Nephron (organoid): ENCODE measurements at regions not wholly inside any gene's neighbourhood (a gene's known extent, or its start where the extent isn't known, plus 50 kb on each side); places are given as distances from the start of the nearest gene placed in this dataset.
"Not testable (repeated sequence)": the region's sequence is repeated elsewhere in the genome, so short reads cannot be mapped to it uniquely, and the experiment has no call there.

Experiments
- H3K27ac Mint-ChIP-seq, 3 experiments: 2 replicates each; pipeline ENCODE4 v1.8.0; 2020; ENCODE audit warnings: mixed read lengths in 3 of 3, mild to moderate bottlenecking in 2 of 3, moderate library complexity in 1 of 3
- H3K27me3 Mint-ChIP-seq: 2 replicates; pipeline ENCODE4 v1.8.0; 2021; ENCODE audit warnings: low read depth, mild to moderate bottlenecking, moderate library complexity, mixed read lengths
- H3K36me3 Mint-ChIP-seq: 2 replicates; pipeline ENCODE4 v1.8.0; 2020; ENCODE audit warnings: low read depth, mixed read lengths
- H3K4me1 Mint-ChIP-seq: 2 replicates; pipeline ENCODE4 v1.8.0; 2020; ENCODE audit warnings: mixed read lengths
- H3K4me3 Mint-ChIP-seq, 3 experiments: 2 replicates each; pipeline ENCODE4 v1.8.0; 2020; ENCODE audit warnings: mild to moderate bottlenecking in 3 of 3, mixed read lengths in 3 of 3, moderate library complexity in 2 of 3
- H3K9me3 Mint-ChIP-seq: 2 replicates; pipeline ENCODE4 v1.8.0; 2020; ENCODE audit warnings: mixed read lengths
- TF ChIP-seq, protein P1 (sequence below), 3 experiments: fragments of 200-600 bp; sonication (generic); IDR thresholded peaks; one replicate each; pipeline ENCODE4 v1.5.0; 2021; ENCODE audit warnings: antibody characterized with exemption in 3 of 3; ENCODE audit not compliant: unreplicated experiment in 3 of 3

GRCh38 chr3:160047876-160048275, 59.2 kb downstream of the IL12A start:
- Mint-ChIP-seq H3K36me3 (no peaks in the 10 kb centered on the region), H3K9me3 (peaks cover 7% of the 10 kb centered on the region), H3K27ac (no peak overlapping the region), H3K4me3 (no peak overlapping the region), H3K27me3 (no peaks in the 10 kb centered on the region), H3K4me1 (peaks cover 4% of the 10 kb centered on the region)
- TF ChIP-seq, protein P1, sequence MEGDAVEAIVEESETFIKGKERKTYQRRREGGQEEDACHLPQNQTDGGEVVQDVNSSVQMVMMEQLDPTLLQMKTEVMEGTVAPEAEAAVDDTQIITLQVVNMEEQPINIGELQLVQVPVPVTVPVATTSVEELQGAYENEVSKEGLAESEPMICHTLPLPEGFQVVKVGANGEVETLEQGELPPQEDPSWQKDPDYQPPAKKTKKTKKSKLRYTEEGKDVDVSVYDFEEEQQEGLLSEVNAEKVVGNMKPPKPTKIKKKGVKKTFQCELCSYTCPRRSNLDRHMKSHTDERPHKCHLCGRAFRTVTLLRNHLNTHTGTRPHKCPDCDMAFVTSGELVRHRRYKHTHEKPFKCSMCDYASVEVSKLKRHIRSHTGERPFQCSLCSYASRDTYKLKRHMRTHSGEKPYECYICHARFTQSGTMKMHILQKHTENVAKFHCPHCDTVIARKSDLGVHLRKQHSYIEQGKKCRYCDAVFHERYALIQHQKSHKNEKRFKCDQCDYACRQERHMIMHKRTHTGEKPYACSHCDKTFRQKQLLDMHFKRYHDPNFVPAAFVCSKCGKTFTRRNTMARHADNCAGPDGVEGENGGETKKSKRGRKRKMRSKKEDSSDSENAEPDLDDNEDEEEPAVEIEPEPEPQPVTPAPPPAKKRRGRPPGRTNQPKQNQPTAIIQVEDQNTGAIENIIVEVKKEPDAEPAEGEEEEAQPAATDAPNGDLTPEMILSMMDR (IDR thresholded peaks at IDR 0.05; ENCODE audit: unreplicated experiment in 3 of 3): no peak

DNA sequence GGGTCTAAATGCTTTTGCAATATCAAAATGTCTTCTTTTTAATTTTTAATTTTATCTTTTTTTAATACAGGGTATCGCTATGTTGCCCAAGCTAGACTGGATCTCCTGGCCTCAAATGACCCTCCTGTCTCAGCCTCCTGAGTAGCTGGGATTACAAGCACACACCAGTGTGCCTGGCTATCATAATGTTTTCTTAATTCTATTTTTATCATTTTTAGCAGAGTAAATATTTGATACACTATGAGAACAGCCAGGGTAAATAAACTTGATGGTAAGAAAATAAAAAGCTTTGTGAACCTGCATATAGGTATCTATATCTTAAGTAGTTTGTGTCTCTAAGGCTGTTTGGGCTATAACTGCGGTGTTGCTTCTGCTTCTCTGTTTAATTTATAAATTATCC, 60.4 kb downstream of the IL12A start:
- Mint-ChIP-seq H3K27ac (no peak overlapping the region), H3K27me3 (no peaks in the 10 kb centered on the region), H3K36me3 (no peaks in the 10 kb centered on the region), H3K4me1 (peaks cover 6% of the 10 kb centered on the region), H3K9me3 (peaks cover under 1% of the 10 kb centered on the region), H3K4me3 (no peak overlapping the region)
- TF ChIP-seq, protein P1 (IDR thresholded peaks at IDR 0.05; ENCODE audit: unreplicated experiment in 3 of 3): no peak

DNA sequence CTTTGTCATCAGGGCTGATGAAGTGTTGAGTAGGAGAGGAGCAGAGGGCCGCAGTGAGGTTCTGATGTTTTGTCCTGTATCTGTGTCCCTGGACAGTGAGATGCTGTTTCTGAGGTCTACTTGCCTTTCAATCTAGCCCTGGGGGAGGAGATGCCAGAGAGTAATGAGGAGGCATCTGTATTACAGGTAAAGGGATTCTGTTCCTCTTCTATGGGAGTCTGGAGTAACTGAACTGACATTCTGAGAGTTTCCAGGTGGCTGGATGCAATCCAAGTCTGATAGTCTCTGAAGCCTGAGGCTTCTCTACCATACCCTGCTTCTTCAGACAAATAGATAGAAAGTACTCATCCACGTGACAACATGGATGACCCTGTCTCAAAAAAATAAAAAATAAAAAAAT, 60.9 kb downstream of the IL12A start:
- Mint-ChIP-seq H3K36me3 (no peaks in the 10 kb centered on the region), H3K9me3 (no peaks in the 10 kb centered on the region), H3K4me1 (peaks cover 6% of the 10 kb centered on the region), H3K4me3 (no peak overlapping the region), H3K27me3 (no peaks in the 10 kb centered on the region), H3K27ac (no peak overlapping the region)
- TF ChIP-seq, protein P1 (IDR thresholded peaks at IDR 0.05; ENCODE audit: unreplicated experiment in 3 of 3): no peak

GRCh38 chr3:160049988-160050387, 61.4 kb downstream of the IL12A start:
- Mint-ChIP-seq H3K4me3 (no peak overlapping the region), H3K4me1 (peaks cover 6% of the 10 kb centered on the region), H3K36me3 (no peaks in the 10 kb centered on the region), H3K9me3 (no peaks in the 10 kb centered on the region), H3K27ac (no peak overlapping the region), H3K27me3 (no peaks in the 10 kb centered on the region)
- TF ChIP-seq, protein P1 (IDR thresholded peaks at IDR 0.05; ENCODE audit: unreplicated experiment in 3 of 3): no peak

DNA sequence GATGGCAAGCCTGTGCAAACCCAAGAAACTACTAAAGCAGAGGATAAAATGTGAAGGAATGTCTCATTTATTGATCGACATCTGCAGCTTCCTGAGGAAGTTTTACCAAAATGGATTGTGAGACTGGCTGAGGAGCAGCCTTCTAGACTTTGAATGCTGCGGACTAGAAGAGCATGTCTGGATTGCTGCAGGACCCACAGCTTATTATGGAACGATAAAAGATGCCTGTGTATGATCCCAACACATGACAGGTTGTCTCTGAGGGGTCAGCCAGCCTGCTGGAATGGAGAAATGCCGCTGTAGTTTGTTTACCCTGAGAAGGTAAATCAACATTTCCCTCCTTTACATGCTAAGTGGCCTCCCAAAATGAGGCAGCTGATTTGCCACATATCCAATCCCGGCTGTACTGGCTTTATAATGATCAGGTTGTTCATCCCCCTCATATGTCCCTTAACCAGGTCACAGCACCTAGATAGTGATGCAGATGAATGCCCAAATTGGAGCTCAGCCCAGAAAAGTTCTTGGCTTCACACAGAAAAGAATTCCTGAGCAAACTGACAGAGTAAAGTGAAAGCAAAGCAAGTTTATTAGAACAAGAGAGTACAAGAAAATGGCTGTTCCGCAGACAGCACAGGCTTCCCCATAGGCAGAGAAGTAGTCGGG, 63.9 kb downstream of the IL12A start:
- peaks cover 6% of the 10 kb centered on the region for H3K4me1 Mint-ChIP-seq
- no peaks in the 10 kb centered on the region for H3K9me3 Mint-ChIP-seq

DNA sequence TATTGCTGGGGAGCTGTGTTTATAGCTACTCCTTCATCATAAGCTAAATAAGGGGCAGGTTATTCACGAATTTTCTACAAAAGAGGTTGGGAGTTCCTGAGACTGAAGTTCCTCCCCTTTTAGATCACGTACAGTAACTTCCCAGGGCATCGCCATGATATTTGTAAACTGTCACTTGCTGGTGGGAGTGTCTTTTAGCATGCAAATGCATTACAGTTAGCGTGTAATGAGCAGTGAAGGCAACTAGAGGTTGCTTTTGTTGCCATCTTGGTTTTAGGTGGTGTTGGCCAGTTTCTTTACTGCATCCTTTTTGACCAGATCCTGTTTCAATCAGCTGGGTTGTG, 64.4 kb downstream of the IL12A start:
- Mint-ChIP-seq H3K36me3 (no peaks in the 10 kb centered on the region), H3K27ac (peak overlapping the region; percentile 11 to 77 (median 71)), H3K4me1 (peaks cover 6% of the 10 kb centered on the region), H3K27me3 (no peaks in the 10 kb centered on the region), H3K9me3 (no peaks in the 10 kb centered on the region), H3K4me3 (no peak overlapping the region)
- TF ChIP-seq, protein P1 (IDR thresholded peaks at IDR 0.05; ENCODE audit: unreplicated experiment in 3 of 3): no peak

More for the DNA sequence above, 63.9 kb downstream of the IL12A start:
- TF ChIP-seq, protein P1 (IDR thresholded peaks at IDR 0.05; ENCODE audit: unreplicated experiment in 3 of 3): no peak
- H3K27me3 Mint-ChIP-seq: no peaks in the 10 kb centered on the region
- H3K27ac Mint-ChIP-seq: peak overlapping the region; percentile 11 to 77 (median 71)
- no peak overlapping the region for H3K4me3 Mint-ChIP-seq
- no peaks in the 10 kb centered on the region for H3K36me3 Mint-ChIP-seq

- not testable (repeated sequence) for H3K9me3 Mint-ChIP-seq, H3K27me3 Mint-ChIP-seq, H3K36me3 Mint-ChIP-seq, H3K4me1 Mint-ChIP-seq, H3K4me3 Mint-ChIP-seq
- H3K27ac Mint-ChIP-seq: peak overlapping the region in 1 of 3 experiments; percentile 54
Observed at GRCh38 chr3:160054862-160055261, 66.2 kb downstream of the IL12A start.
